GM04503 (cell line): ENCODE measurements at regions not wholly inside any gene's neighbourhood (a gene's known extent, or its start where the extent isn't known, plus 50 kb on each side); places are given as distances from the start of the nearest gene placed in this dataset.

Experiments
- DNase-seq: peaks from one replicate; pipeline ENCODE4 v3.0.0-alpha.2; 2012; ENCODE audit warnings: low read depth

DNA sequence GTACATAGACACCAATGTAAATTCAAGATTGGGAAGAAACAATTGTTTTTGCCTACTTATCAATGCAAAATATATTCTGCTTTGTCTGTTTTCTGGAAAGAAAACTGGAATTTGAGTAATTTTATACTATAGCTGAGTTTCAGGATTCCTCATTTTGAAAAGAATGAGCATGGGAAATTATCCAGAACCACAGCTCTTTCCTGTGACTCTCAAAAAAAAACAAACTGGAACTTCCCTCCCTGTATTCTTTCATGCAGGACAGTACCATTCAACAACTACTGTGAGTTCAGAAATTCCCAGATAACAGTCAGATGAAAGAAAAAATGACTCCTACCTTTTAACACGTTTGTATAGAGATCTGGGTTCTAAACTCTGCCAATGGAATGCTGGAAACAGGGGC lies 372.4 kb downstream of the TGFB2 start:
- DNase-seq: no peak

DNA sequence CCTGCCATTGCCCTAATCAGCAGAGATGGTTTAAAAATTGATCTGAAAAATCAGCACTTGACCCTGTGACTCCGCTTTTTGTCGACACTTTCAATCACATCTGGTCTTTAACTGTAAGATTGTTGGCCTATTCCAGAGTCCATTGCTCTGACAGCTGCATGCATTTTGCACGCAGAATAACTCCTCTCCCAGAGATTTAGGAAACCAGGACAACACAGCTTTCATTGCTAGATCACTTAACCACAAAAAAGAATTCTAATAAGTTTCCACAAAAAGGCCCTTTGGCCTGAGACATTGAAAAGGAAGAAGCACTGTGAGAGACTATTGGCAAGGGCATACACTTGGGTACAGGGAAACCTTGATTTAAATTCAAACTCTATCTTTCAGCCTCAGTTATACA lies 373.1 kb downstream of the TGFB2 start:
- peak; percentile 42 for DNase-seq

GRCh38 chr1:218718977-218719376 lies 373.8 kb downstream of the TGFB2 start:
- DNase-seq: no peak

DNA sequence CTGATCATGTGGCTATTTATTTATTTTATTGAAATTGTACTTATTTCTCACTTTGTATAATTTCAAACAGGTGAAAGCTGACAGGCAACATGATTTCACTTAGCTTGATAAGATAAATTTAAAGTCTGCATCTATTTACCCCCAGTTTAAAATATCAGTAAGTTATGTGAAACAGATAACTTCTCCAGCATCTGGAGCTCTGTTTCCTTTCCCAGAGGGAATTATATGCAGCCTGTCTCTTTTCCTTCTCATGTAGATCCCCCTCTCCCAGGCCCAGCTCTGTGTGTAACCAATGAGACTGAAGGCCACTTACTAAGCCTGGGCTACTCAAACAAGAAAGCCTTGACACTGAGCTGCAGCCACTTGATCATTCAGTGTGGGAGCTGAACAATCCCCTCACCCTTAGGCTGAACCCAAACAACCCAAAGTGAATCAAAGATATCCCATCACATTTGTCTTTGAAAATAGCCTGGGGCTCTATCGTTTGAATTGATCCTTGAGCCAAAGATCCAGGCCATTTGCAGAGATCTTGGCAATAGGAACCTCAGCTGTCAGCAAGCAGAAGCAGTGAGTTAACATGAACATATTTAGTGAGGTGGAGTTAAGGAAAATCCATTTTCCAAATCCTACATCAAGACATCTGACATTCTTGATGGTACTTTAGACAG lies 383.9 kb downstream of the TGFB2 start:
- DNase-seq: no peak

DNA sequence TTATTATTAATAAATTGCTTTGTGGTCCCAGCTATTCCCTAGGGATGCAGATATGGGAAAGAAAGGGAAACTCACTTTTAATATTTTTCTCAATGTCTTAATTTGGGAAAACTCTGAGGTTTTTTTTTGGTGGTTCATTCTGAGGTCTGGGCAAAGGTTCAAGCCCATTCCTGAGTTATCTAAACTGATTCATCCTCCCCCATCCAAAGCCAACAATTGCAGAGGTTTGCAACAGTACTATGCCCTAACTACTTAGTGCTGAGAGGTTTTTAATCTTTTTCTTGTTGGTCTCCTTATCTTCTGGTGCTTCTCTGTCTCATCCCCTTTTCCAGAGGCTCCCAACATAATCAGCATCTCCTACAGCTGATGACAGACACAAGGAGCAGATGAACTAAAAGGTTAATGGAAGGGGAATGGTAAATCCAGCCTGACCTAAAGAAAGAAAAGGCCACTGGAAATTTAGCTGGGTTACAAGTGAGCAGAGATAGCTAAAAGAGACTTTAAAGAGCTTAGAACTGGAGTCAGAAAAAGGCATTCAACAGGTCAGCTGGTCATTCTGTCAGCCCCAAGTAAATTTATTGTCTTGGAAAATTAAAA lies 390.4 kb downstream of the TGFB2 start:
- peak; percentile 47 for DNase-seq

DNA sequence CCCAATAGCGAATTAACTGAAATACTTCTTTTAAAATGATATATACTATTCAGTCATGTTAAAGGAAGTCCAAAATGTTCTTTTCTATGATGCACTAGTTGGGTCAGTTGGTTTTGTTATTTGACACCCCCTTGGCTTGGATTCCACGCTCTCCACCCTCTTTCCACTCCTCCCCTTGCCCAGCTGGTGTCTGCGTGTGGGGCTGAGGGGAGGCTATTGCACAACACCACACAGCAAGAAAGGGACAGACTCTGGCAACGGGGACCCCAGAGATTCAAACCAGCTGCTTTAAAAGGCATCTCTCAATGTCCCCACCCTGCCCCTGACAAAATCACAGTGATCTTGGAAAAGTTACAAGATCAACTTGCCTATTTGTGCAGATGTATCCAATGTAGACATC lies 394.3 kb downstream of the TGFB2 start:
- no peak for DNase-seq

- no peak for DNase-seq
These were observed 396.7 kb downstream of the TGFB2 start for GRCh38 chr1:218741852-218742251.

- no peak for DNase-seq
These were observed 397.5 kb downstream of the TGFB2 start for GRCh38 chr1:218742467-218743262.

GRCh38 chr1:218743861-218744505 lies 398.8 kb downstream of the TGFB2 start:
- no peak for DNase-seq

DNA sequence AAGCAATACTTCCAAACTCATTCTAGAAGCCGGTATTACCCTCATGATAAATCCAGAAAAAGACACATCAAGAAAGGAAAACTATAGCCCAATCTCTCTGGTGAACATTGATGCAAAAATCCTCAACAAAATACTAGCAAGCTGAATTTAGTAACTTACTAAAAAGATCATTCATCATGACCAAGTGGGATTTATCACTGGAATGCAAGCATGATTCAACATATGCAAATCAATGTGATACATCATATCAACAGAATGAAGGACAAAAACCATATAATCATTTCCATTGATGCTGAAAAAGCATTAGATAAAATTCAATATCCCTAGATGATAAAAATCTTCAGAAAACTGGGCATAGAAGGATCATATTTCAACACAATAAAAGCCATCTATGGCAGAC lies 402.9 kb downstream of the TGFB2 start:
- DNase-seq: no peak

DNA sequence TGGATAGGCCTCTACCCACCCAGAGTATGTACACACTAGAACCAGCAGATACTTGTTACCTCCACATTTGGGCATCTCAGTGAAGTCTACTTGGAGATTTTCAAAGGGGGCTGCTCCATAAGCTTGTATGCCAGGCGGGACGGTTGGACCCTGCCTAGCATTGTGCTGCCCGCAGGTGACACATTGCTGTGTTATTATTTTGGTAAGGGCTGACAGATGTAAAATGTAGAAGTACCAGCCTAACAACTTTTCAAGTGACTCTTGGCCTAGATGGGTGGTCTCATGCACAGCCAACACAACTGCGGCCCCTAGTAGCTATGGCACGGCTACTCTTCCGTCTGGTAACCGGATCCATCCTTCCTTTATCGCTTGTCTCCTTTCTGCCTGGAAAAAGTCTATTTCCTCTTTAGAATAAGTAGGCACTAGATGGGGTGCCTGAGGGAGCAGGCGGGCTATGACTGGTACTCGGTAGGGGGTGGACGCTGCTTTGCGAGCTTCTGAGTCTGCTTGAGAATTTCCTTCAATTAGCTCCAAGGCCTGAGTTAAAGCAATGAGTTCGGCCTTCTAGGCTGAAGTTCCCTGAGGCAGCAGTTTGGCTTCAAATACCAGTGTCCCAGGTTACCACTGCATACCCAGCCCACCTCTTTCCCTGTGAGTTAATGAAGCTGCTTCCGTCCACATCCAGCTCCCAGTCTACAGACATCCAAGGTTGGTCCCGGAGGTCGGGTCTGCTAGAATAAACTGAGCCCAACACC lies 405.3 kb downstream of the TGFB2 start:
- no peak for DNase-seq

- DNase-seq: no peak
These were observed 406.2 kb downstream of the TGFB2 start for GRCh38 chr1:218751208-218751948.

DNA sequence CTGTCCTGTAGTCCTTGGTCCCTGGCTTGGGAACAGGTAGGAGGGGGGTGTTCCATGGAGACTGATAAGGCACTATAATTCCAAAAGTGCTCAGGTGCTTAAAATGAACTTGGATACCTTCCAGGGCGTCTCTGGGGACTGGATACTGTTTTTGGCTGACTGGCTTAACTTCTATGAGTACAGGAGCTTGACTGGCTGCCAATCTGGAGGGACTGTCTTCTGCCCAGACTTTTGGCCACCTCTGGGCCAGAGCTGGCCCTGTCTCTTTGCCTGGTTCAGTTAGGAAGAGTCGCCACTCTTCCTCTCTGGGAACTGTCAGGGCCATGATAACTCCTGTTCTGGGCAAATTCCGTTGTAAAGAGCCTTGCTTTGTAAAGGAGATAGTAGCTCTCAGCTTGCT lies 407.0 kb downstream of the TGFB2 start:
- DNase-seq: no peak

GRCh38 chr1:218754477-218754876 lies 409.3 kb downstream of the TGFB2 start:
- no peak for DNase-seq

- no peak for DNase-seq
These were observed 410.0 kb downstream of the TGFB2 start for GRCh38 chr1:218755128-218755527.

GRCh38 chr1:218759795-218760194 lies 413.9 kb upstream of the LYPLAL1 start:
- no peak for DNase-seq

GRCh38 chr1:218760601-218761570 lies 412.8 kb upstream of the LYPLAL1 start:
- DNase-seq: no peak

DNA sequence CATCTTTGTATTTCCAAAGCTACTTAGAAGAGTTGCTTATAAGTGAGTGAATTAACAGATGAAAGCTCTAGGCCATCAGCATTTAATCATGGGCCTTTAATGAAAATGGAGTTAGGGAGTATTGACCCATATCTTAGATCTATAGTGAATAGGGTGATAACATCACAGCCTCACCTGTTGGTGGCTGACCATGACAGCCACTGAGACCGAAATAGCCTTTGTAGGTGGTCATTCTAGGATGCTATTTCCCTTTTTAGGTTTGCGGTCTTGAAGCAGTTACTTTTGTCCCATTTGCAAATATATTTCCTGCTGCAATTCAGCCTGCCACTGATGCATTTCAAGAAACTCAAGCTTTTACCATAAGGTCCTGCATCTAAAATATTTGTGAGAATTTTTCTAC lies 410.1 kb upstream of the LYPLAL1 start:
- DNase-seq: no peak

DNA sequence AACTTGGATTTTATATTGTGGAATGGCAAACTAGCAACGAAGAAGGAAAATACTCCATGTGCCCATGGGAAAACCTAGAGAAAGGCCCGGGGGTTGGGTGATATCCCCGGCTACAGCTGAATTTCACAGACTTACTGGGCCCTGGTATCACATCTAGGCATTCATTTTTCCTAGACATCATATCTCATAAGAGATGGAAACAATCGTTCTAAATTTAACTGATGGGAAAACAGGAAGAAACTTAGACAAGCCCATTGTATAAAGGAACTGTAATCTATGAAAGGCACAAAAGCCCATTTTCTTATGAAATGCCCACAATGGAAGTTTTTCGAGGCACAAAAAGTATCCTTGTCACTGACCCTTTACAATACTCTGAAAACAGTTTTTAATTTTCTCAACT lies 407.9 kb upstream of the LYPLAL1 start:
- DNase-seq: no peak

DNA sequence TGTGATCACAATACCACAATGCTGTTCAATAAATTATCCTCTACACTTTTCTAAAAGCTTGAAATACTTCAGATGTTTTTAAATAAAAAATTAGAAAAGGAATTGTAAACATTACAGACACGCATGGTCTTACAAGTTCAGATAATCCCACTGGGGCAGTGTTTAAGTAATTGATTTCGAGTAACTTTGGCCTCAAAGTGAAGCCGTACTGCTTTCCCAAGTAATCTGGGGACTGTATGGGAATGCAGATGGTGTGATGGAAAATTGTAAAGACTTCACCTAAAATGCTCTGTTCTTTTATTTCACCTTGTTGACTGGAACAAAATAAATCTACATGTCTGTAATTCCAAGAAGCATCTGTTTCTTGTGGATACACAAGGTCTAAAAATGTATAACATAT lies 401.7 kb upstream of the LYPLAL1 start:
- no peak for DNase-seq
